CD14-positive monocyte (primary cell): ENCODE measurements at regions not wholly inside any gene's neighbourhood (a gene's known extent, or its start where the extent isn't known, plus 50 kb on each side); places are given as distances from the start of the nearest gene placed in this dataset.

Experiments
- DNase-seq, 3 donors: peaks; one replicate each; pipeline ENCODE4 v3.0.0-alpha.2; 2011 to 2022
- H2AFZ ChIP-seq: 2 replicates; pipeline ENCODE4 v1.6.0; 2012; ENCODE audit warnings: mild to moderate bottlenecking, low read depth, low read length, inconsistent platforms; ENCODE audit not compliant: insufficient read depth, poor library complexity, severe bottlenecking
- H3K27ac ChIP-seq, 2 donors: 1 replicate in 1 of 2; 2 replicates in 1 of 2; pipeline ENCODE4 v1.5.1; 2012 to 2013; ENCODE audit warnings: low read length in 2 of 2, control low read depth in 1 of 2, inconsistent platforms in 1 of 2, low read depth in 1 of 2, mild to moderate bottlenecking in 1 of 2
- H3K27me3 ChIP-seq, 2 donors: one replicate each; pipeline versions ENCODE4 v1.6.0 to v1.6.1; 2011 to 2013; ENCODE audit warnings: low read length in 2 of 2; ENCODE audit not compliant: control insufficient read depth in 2 of 2, insufficient read depth in 2 of 2
- H3K36me3 ChIP-seq, 2 donors: replicated peaks in 1 of 2; 1 replicate in 1 of 2; 2 replicates in 1 of 2; pipeline versions ENCODE4 v1.5.1 to v1.6.1; 2012 to 2013; ENCODE audit warnings: low read length in 2 of 2, control low read depth in 1 of 2, inconsistent platforms in 1 of 2, mild to moderate bottlenecking in 1 of 2; ENCODE audit not compliant: insufficient read depth in 2 of 2, control insufficient read depth in 1 of 2
- H3K4me1 ChIP-seq, 2 donors: 1 replicate in 1 of 2; 2 replicates in 1 of 2; pipeline versions ENCODE4 v1.5.1 to v1.6.1; 2012 to 2013; ENCODE audit warnings: low read length in 2 of 2, control low read depth in 1 of 2, inconsistent platforms in 1 of 2, mild to moderate bottlenecking in 1 of 2, moderate library complexity in 1 of 2; ENCODE audit not compliant: insufficient read depth in 2 of 2, control insufficient read depth in 1 of 2
- H3K4me2 ChIP-seq: replicated peaks from 2 replicates; pipeline ENCODE3; 2012; ENCODE audit warnings: low read length, moderate library complexity, mild to moderate bottlenecking; ENCODE audit not compliant: poor library complexity, severe bottlenecking; ENCODE audit errors: extremely low read depth
- H3K4me3 ChIP-seq, 3 experiments: fragments of 200-600 bp in 1 of 3; sonication (generic) in 1 of 3; replicated peaks in 1 of 3; 1 replicate in 2 of 3; 2 replicates in 1 of 3; pipeline ENCODE4 v1.5.1; 2011 to 2013; ENCODE audit warnings: low read length in 3 of 3, mild to moderate bottlenecking in 3 of 3, control low read depth in 2 of 3, low read depth in 2 of 3, inconsistent platforms in 1 of 3, moderate library complexity in 1 of 3
- H3K79me2 ChIP-seq: 2 replicates; pipeline ENCODE4 v1.6.0; 2012; ENCODE audit warnings: mild to moderate bottlenecking, control low read depth, inconsistent platforms, low read length, moderate library complexity; ENCODE audit not compliant: insufficient read depth
- H3K9ac ChIP-seq: 2 replicates; pipeline ENCODE4 v1.6.0; 2017; ENCODE audit warnings: low read length, mild to moderate bottlenecking; ENCODE audit not compliant: insufficient read depth, poor library complexity, severe bottlenecking
- H3K9me3 ChIP-seq, 2 donors: replicated peaks in 1 of 2; 1 replicate in 1 of 2; 2 replicates in 1 of 2; pipeline versions ENCODE4 v1.5.1 to v1.6.1; 2012 to 2013; ENCODE audit warnings: low read length in 2 of 2, control low read depth in 1 of 2; ENCODE audit not compliant: control insufficient read depth in 1 of 2, insufficient read depth in 1 of 2
- H4K20me1 ChIP-seq: 2 replicates; pipeline ENCODE4 v1.6.0; 2012; ENCODE audit warnings: mild to moderate bottlenecking, low read length, control low read depth, moderate library complexity; ENCODE audit not compliant: insufficient read depth
- H3K27ac Mint-ChIP-seq, 7 donors: one replicate each; pipeline ENCODE4 v1.8.0; 2020; ENCODE audit warnings: mild to moderate bottlenecking in 7 of 7, mixed read lengths in 7 of 7, moderate library complexity in 6 of 7, inconsistent platforms in 2 of 7
- H3K27me3 Mint-ChIP-seq, 3 donors: one replicate each; pipeline ENCODE4 v1.8.0; 2021 to 2022; ENCODE audit warnings: low read depth in 3 of 3, mild to moderate bottlenecking in 3 of 3, mixed read lengths in 3 of 3, moderate library complexity in 3 of 3, inconsistent platforms in 1 of 3
- H3K36me3 Mint-ChIP-seq, 2 donors: one replicate each; pipeline ENCODE4 v1.8.0; 2020; ENCODE audit warnings: mixed read lengths in 2 of 2, inconsistent platforms in 1 of 2, mild to moderate bottlenecking in 1 of 2
- H3K4me1 Mint-ChIP-seq: one replicate; pipeline ENCODE4 v1.8.0; 2020; ENCODE audit warnings: mild to moderate bottlenecking, mixed read lengths
- H3K4me3 Mint-ChIP-seq, 2 donors: one replicate each; pipeline ENCODE4 v1.8.0; 2020; ENCODE audit warnings: mild to moderate bottlenecking in 2 of 2, mixed read lengths in 2 of 2, moderate library complexity in 1 of 2
- H3K9me3 Mint-ChIP-seq, 7 donors: one replicate each; pipeline ENCODE4 v1.8.0; 2020 to 2022; ENCODE audit warnings: mixed read lengths in 7 of 7, mild to moderate bottlenecking in 6 of 7, moderate library complexity in 6 of 7, inconsistent platforms in 2 of 7
- CTCF ChIP-seq: fragments of 200-600 bp; IDR thresholded peaks from one replicate; pipeline ENCODE4 v1.8.0; 2022; ENCODE audit warnings: antibody characterized with exemption, mild to moderate bottlenecking
- WGBS: methylation state at CpG from one replicate; pipeline ENCODE4 v1.1.5; 2013; ENCODE audit warnings: missing lambda C conversion rate; ENCODE audit not compliant: insufficient coverage; 5-methylcytosine and 5-hydroxymethylcytosine counted together
- intact Hi-C, 2 donors: fragments of 100-400 bp; cut with micrococcal nuclease; formaldehyde crosslinking; loops; one replicate each; pipeline versions ENCODE4 v1.15.0 to v1.15.1; 2023

DNA sequence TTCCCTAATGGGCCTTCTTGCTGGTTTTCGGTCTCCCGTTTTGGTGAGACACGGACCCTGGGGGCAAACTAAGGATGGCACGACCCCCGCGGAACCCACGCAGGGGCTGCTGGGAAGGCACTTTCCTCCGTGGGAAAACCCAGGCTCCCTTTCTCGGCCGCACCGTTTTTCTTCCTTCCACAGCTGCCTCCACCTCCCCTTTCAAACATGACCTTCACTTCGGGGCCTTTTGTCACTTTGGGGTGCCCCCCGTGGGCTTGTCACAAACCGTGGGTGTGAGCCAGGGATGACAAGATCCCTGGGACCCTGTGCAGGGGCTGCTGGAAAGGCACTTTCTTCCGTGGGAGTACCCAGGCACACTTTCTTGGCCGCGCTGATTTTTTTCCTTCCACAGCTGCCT, 268.7 kb downstream of the ALG10 start:
- no peak for DNase-seq
- no peak for TF ChIP-seq CTCF
- intact Hi-C loops: no loop called here
- Histone ChIP-seq H3K9ac (no peak overlapping the region), H3K27me3 (no peaks in the 10 kb centered on the region), H3K4me2 (no peak overlapping the region), H3K9me3 (peaks cover 100% of the 10 kb centered on the region in 2 donors), H3K36me3 (no peaks in the 10 kb centered on the region), H3K4me3 (no peak overlapping the region), H3K27ac (no peak overlapping the region), H4K20me1 (no peaks in the 10 kb centered on the region), H3K4me1 (no peaks in the 10 kb centered on the region), H3K79me2 (no peaks in the 10 kb centered on the region), H2AFZ (no peak overlapping the region)
- H3K36me3 Mint-ChIP-seq: no peaks in the 10 kb centered on the region
- H3K27ac Mint-ChIP-seq: no peak overlapping the region
- WGBS: 77% methylated on average over 16 of the region's 17 CpGs
- no peaks in the 10 kb centered on the region for H3K4me1 Mint-ChIP-seq
- H3K27me3 Mint-ChIP-seq: peaks cover 0 to 3% (median 1%) of the 10 kb centered on the region in 3 donors
- H3K4me3 Mint-ChIP-seq: no peak overlapping the region
- peaks cover 83 to 99% (median 96%) of the 10 kb centered on the region in 7 donors for H3K9me3 Mint-ChIP-seq

GRCh38 chr12:34291426-34291901, 269.2 kb downstream of the ALG10 start:
- Mint-ChIP-seq H3K4me1 (no peaks in the 10 kb centered on the region), H3K4me3 (no peak overlapping the region), H3K27ac (no peak overlapping the region), H3K36me3 (no peaks in the 10 kb centered on the region), H3K27me3 (peaks cover 0 to 3% (median 1%) of the 10 kb centered on the region in 3 donors), H3K9me3 (peaks cover 83 to 99% (median 96%) of the 10 kb centered on the region in 7 donors)
- Histone ChIP-seq H3K27ac (no peak overlapping the region), H3K9me3 (peaks cover 100% of the 10 kb centered on the region in 2 donors), H3K27me3 (no peaks in the 10 kb centered on the region), H3K4me3 (no peak overlapping the region), H4K20me1 (no peaks in the 10 kb centered on the region), H3K4me2 (no peak overlapping the region), H3K79me2 (no peaks in the 10 kb centered on the region), H2AFZ (no peak overlapping the region), H3K9ac (no peak overlapping the region), H3K36me3 (no peaks in the 10 kb centered on the region), H3K4me1 (no peaks in the 10 kb centered on the region)
- WGBS: 92% methylated on average over 14 of the region's 19 CpGs
- no peak for TF ChIP-seq CTCF
- no peak for DNase-seq
- intact Hi-C loops: no loop called here
